ENCODE measurements at regions not wholly inside any gene's neighbourhood (a gene's known extent, or its start where the extent isn't known, plus 50 kb on each side); places are given as distances from the start of the nearest gene placed in this dataset.

DNA sequence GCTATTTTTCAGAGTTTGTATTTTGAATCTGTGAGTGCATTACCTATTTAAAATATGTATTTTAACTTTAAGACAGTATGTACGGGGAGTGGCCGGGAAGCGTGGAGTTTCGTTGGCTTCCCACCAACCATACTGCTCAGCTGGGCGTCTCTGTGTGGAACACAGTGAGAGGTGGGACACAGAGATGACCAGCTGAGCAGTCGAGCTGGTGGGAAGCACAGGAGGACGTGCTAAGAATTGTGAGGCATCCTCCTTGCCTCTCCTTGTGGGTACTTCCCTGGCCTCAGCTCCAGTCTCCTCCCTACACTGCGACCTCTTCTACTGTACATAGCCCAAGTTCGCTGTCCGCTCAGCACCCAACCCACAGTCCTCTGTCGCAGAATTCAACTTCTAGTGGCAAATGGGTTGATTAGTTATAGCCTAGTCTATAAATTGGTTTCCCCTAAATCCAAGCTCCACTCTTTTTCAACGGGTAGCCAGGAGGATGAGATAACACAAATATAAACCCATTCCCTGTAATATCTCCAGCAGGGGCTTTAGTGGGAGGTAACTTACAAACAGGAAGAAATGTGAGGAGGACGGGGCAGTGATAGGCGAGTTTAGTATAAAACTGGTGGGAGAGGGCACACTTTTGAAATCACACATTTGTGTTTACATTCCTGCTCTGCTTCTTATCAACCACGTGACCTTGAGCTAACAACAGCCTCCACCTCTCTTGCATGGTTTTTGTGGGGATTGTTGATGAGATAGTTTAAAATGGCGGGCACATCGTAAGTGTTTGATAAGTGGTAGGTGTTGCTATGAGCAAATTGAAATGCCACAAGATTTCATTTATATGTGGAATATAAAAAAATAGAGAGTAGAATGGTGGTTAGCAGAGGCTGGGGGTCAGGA, 211.9 kb upstream of the HS3ST3A1 start:
- TF ChIP-seq, protein P1, sequence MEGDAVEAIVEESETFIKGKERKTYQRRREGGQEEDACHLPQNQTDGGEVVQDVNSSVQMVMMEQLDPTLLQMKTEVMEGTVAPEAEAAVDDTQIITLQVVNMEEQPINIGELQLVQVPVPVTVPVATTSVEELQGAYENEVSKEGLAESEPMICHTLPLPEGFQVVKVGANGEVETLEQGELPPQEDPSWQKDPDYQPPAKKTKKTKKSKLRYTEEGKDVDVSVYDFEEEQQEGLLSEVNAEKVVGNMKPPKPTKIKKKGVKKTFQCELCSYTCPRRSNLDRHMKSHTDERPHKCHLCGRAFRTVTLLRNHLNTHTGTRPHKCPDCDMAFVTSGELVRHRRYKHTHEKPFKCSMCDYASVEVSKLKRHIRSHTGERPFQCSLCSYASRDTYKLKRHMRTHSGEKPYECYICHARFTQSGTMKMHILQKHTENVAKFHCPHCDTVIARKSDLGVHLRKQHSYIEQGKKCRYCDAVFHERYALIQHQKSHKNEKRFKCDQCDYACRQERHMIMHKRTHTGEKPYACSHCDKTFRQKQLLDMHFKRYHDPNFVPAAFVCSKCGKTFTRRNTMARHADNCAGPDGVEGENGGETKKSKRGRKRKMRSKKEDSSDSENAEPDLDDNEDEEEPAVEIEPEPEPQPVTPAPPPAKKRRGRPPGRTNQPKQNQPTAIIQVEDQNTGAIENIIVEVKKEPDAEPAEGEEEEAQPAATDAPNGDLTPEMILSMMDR (IDR thresholded peaks at IDR 0.05): no peak

DNA sequence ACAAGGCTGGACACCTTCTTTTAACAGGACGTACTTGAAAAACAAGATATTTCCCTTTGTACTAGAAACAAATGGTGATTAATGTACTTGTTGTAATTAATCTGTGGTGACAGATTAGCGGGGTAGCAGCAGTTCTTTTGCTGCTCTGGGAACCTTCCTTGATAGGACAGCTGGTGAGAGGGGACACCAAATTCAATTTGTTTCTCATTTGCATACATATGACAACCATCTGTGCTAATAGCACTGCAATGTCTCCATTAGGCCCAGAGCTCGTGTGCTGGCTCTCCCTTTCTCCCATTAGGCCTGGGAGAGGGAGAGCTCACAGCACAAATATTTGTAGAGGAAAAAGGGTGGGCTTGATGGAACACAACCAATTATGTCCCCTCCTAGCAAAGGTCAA, 221.0 kb upstream of the HS3ST3A1 start:
- TF ChIP-seq, protein P1 (IDR thresholded peaks at IDR 0.05): no peak

DNA sequence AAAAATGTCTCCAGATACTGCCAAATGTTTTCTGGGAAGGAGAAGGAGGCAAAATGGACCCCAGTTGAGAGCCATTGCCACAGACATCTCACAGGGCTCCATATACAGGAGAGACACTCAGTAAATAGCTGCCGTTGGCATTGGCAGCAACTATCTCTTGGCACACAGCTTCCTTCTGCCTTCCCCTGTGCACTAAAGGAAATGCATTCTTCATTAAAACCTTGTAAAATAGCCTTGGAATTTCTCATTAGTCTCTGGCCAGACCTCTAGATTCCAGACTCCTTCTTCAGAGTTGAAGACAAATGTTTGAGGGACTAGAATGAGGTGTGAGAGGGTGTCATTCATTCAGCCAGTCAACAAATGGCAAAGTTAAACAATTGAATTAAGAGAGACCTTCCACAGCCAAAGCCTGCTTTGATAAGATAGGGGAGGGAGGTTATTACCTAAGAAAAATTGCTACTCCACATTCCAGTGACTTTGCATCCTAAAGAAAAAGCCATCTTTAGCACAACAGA, 223.9 kb upstream of the HS3ST3A1 start:
- TF ChIP-seq, protein P1 (IDR thresholded peaks at IDR 0.05): no peak

DNA sequence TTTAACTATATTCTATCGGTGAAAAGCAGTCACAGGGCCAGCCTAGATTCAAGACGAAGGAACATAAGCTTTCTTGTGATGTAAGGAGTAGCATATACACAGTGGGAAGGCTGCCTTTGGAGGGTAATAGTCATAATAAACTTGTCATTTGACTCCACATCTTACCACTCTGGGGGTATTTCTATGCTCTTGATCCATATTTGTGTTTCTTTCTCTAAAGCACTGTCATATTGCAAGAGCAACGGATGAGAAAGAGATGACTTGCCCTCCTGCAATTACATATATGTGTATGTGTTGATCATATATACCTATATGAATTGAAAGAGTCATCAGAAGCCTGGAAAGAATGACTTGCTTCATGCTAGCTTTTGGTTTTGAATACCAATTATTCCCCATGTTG, 225.4 kb upstream of the HS3ST3A1 start:
- TF ChIP-seq, protein P1 (IDR thresholded peaks at IDR 0.05): no peak

DNA sequence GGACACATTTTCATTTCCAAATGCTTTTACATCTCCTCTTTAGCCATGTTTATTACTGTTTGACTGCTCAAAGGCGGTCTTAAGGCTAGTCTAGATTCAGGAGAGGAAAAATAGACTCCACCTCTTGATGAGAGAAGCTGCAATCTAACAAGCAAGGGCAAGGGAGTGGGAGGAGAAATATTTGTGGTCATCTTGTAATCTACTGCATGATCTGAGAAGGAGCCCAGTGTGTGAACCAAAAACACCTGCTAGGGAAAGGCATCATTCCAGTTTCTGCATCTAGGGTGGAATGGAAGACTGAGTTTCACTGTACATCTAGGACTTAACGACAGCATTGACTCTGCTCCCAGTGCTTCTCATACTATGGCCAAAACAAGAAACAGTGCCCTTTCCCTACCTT, 232.2 kb upstream of the HS3ST3A1 start:
- TF ChIP-seq, protein P1 (IDR thresholded peaks at IDR 0.05): no peak

DNA sequence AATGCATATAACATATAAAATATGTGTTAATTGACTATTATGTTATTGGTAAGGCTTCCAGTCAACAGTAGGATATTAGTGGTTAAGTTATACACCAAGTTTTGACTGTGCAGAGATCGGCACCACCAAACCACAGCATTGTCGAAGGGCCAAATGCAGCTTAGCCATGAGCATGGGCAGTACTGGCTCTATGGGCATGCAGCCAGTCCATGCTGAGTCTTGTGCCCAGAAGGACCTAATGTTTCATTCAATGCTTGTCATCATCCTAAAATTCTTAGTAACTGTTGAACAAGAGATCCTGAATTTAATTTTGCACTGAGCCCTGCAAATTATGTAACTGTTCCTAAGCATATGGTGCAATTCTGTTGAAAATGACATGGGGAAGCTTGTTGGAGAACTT, 233.4 kb upstream of the HS3ST3A1 start:
- TF ChIP-seq, protein P1 (IDR thresholded peaks at IDR 0.05): no peak

DNA sequence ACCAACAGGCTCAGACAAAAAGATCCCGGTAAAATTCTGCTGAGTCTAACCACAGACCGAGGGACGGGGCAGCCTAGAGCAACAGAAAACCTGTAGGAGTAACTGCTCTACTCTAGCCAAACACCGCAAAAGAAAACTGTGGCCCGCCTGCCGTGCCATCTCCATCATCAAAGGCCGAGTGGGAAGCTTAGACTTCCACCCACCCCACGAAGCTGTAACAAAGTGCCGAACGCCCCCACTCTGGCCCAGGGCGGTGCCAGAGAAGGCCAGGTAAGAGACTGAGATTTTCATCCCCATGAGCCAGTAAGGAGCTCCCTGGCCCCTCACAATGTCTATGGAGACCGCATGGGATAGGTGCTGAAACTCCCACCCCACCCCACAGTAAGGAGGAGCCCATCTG, 231.9 kb upstream of the COX10 start:
- TF ChIP-seq, protein P1 (IDR thresholded peaks at IDR 0.05): no peak
